NCI-H82 treated with DMSO at 0.1 percent for 48 hours (cell line): ENCODE measurements at regions not wholly inside any gene's neighbourhood (a gene's known extent, or its start where the extent isn't known, plus 50 kb on each side); places are given as distances from the start of the nearest gene placed in this dataset.
A peak's percentile ranks its signal among the peaks of the same experiment; 100 is the strongest.
"Not testable (repeated sequence)": the region's sequence is repeated elsewhere in the genome, so short reads cannot be mapped to it uniquely, and the experiment has no call there.

Experiments used
- DNase-seq: peaks from one replicate; lab custom pipeline; 2025; ENCODE audit not compliant: unreplicated experiment; lab: John Stamatoyannopoulos, UW

DNA sequence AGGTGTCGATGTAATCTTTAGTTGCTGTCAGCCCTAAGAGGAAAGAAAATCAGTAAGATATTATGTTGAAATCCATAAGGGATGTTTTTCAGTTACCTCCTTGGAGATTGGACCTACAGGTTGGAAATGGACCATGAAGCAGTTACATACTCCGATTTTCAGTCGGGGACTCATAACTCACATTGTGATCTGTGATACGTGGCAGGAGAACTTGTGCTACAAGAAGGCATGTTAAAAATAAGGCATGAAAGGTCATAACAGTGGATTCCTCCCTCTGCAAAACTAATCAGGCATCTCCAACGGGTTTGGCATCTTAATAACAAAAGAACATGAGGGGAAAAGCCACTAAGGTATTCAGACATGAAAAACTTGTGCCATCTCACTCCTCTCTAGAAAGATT, 111.2 kb upstream of the CACHD1 start:
- DNase-seq = no peak

DNA sequence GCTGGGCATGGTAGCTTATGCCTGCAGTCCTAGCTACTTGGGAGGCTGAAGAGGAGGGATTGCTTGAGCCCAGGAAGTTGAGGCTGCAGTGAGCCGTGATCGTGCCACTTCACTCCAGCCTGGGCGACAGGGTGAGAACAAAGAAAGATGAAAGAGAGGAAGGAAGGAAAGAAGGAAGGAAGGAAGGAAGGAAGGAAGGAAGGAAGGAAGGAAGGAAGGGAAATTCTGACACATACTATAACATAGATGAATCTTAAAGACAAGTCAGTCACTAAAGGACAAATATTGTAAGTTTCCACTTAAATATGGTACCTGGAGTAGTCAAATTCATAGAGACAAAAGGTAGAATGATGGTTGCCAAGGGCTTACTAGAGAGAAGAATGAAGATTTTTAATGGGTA, 108.0 kb upstream of the CACHD1 start:
- no peak for DNase-seq

DNA sequence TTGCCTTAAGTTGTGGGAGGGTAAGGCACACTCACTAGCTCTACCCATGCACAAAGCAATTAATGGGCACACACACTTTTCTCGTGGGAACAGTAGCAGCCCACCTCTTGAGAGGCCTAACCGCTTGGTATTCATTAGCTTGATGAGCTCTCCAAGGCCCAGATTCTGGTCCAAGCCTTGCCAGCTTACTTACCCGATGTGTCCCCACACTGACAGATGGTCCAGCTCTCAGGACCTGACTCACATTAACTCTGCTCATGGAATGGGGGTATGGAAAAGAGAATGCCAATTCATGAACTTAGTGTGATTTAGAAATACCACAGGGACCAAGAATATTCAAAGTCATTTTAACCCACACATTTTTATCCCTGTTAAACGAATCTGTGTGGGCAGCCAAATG, 106.8 kb upstream of the CACHD1 start:
- peak; percentile 31 for DNase-seq

DNA sequence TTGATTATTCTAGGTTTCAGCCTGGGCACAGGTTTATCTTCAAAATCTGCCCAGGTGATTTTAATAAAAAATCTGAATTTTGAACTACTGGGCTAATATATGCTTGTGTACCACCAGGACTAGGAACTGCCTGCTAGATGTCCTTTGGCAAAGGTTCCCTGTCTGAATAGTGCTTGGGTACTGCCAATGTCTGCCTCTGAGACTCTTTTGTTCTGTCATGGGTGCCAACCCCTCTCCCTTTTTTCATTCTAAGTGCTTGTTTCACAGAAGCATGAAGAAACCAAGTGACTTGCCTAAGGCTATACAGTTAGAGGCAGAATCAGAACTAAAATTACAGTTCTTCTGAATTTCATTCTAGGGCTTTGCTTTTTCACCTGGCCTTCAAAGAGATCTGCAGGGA, 106.3 kb upstream of the CACHD1 start:
- DNase-seq = no peak

DNA sequence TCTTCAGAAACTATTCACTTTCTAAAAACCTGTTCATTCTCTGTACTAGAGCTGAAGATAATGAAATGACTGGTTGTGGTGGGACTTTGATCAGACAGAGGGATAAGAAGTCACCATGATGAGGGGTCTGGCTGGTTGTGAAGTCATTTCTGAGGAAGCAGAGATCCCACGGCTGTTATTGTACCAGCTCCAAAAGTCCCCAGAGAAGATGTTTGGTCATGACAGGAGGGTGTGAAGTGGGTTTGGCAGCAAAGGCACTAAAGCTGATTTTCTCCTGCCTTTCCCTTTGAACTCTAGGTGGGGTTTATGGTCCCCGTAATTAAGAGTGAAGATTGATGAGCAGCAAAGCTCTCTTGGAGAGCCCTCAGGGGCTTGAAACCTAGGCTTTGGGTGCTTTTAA, 103.1 kb upstream of the CACHD1 start:
- DNase-seq = no peak

DNA sequence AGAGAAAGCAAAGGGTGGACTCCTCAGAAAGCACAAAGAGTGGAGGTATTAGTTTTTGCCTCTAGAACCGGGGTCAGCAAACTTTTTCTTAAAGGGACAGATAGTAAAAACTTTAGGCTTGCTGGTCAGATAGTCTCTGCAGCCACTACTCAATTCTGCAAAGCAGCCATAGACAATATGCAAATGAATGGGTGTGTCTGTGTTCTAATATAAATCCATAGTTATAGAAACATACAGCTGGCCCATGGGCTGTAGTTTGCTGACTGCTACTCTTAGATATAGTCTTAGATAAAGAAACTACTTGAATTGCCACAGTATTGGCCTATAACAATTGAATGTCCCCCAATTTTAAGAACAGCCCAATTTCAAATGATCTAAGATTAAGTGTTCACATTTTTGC, 101.6 kb upstream of the CACHD1 start:
- DNase-seq = no peak

DNA sequence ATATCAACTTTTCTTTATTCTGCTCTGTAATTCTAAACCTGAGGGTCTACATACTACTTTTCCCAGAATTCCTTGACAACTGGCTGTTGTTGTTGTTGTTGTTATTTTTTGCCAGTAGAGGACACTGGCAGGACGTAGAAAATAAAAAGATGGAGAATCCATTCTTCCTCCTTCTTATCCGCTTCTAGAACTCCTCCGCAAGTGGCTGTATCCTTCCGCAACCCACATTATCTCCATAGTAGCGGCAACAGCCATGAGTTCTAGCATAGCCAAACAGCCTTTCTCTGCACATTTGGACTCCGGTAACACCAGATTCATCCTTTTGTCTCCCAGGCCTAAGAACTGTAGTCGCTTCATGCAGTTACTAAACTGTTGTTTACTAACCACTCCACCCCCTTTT, 91.1 kb upstream of the CACHD1 start:
- peak; percentile 7 for DNase-seq

DNA sequence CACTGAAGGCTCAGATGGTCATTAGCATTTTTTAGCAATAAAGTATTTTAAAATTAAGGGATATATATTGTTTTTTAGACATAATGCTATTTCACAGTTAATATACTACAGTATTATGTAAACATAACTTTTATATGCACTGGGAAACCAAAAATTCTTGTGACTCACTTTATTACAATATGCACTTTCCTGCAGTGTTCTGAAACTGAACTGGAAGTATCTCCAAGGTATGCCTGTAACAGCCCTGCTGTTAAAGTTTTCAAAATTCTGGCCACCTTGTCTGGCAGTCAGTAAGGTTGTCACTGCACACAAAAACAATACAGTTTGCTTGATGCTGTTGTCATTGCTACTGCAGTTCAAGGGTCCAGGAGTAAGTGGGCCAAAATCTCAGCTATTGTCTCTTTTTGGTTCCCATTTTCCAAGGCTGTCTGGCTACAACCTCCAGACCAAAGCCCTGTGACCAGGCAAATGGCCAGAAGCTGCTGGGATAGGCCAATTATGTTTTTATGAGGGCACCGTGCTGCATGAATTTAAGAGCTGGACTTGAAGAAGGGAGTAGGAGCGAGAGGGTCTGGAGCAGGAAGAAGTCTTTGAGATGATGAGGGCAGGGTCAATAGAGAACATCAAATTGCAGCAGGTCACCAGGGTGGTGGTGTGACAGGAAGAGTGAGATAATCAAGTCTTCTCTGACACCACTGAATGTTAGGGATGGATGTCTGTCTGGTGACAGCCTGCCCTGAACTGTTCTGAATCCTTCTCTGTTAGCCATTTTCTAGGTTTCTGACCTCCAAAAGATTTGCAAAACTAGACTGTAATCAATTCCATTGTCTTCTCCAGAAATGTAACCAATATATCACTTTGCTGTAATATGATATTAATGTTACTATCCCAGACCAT, 82.3 kb upstream of the CACHD1 start:
- no peak for DNase-seq

DNA sequence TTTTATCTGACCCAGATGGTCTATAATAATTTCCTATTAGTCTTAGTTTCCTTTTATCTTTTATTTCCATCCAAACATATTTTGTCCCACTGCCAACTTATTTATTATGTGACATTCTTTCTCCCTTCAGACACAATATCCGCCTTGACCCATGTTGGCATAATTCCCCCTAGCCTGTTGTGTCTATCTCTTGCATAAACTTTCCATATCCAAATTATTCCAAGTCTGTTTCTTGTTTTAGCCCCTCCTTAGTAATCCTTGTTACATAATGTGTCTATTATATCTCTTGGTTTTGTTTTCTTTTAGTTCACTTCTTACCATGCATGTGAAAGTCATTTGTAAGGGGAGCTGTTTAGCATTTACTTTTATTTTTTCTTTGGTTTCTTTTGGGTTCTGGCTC, 81.6 kb upstream of the CACHD1 start:
- no peak for DNase-seq

DNA sequence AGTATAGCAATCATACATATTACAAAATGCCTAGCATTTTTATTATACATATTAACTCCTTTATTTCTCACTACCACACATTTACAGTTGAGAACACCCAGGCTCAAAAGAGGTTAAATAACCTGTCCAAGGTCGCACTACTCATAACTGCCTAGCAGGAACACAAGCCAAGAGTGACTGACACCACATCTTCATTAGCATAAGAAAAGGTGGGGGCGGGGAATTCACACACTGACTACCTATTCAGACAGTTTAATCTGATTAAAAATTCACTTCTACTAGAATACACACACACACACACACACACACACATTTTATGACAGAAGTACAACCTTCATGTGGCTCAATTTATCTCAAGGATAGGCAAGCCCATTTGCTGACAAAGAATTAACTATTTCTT, 77.8 kb upstream of the CACHD1 start:
- DNase-seq = no peak

DNA sequence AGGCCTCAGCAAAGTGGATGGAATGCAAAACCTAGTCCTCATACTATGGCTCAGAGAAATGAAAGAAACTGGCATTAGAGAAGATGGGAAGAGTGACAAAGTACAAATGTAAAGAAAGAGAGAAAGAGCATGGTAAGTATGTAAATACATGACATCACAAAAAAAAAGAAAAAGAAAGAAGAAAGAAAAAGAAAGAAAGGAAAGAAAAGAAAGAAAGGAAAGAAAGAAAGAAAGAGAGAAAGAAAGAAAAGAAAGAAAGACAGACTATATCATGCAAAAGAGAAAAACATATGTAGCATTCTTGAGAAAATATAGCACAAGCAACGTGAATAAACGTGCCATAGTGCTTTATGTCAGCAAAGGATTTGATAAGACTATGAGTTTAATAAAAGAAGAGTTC, 76.1 kb upstream of the CACHD1 start:
- no peak for DNase-seq

DNA sequence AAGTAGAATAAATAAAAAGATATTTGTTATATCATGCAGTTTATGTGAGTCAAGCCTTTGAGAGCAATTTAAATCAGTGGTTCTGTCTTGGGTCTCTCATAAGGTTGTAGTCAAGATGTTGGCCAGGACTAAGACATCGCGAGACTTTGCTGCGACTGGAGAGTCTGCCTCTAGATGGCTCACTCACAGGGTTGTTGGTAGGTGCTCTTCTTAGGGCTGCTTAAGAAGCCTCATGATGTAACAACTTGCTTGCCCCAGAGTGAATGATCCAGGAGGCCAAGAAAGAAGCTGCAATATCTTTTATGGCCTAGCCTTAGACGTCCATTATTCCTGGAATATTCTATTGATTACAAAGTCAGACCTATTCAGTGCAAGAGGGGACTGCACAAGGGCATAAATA, 73.1 kb upstream of the CACHD1 start:
- no peak for DNase-seq

DNA sequence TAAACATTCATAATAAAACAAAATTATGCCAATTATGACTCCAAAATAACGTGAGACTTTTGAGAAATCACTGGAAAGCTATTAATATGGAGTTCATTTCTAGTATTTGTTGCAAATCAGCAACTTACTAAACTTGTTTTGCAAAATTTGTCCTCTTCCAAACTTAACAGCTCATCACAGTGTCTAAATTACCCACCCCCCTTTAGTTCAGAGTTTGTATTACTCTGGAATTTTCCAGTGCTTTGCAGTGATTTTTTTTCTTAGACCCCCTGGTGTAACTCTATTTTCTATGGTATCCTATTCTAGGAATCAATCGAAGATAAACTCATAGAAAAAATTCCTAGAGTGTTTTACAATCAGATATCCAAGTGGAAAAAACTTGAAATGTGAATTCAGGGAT, 72.4 kb upstream of the CACHD1 start:
- DNase-seq = no peak

DNA sequence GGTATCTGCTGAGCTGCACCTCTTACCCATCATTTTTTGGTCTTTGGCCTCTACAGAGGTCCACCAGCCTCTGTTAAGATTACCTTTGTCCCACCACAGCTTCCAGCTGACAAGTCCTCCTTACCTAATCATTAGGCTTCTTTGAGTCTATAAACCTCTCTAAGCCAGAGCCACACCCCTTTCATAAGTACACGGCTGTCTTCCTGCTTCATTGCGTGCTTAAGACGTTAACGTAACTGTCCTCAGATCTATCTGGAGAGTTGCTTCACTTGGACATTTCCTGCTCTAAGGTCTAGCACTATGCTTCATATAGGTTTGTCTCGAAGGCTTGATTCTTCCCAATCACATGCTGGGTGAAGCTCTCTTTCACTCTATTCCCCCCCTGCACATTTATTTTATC, 71.0 kb upstream of the CACHD1 start:
- peak; percentile 18 for DNase-seq

DNA sequence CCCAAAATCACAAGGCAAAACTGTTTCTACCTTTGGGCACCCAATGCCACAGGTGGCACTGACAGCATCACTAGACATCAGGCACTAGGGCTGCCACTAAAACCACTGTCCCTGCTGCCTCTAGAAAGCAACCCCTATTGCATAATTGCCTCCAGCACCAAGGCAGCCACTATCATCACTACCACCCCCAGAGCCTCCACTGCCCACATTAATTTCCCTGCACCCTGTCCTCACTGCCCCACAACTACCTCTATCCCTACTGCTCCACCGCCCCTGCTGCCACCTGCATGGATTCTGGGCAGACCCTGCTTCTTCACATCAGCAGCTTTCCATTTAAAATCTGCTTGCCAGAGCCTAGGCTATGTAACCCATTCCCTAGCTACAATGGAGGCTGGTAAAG, 68.6 kb upstream of the CACHD1 start:
- no peak for DNase-seq

DNA sequence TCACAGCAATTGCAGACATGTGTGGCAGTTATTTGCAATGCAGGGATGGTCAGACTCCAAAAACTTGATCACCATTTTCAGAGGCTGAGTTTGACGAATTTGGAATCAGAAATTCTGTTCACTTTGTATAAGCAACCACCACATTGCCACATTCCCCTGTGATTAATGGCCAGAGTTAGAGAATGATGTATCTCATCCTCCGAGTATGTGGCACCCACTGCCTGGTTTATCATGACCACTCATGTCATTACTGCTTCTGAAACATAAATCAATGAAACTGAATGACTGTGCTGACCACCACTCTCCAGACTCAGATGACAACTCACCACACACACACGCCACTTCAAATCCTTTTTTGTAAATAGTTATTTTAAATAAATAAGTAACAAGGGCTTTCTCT, 66.6 kb upstream of the CACHD1 start:
- no peak for DNase-seq

DNA sequence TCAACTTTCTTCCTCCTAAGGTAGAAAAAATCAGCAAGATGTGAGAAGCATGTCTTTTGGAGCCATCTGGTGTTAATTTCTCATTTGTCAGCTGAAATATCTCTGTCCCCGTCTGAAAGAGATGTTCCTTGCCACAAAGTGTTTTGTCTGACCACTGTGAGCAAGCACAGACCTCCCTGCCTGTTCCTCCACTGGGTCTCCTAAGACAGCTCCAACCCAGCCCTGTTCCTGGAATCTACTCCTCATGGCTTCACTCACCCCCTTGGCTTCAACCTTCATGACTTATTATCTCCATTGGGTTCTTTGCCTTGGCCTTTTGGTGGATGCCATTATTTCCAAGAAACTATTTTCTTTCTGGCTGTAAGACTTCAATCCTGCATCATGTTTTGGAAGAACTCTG, 65.7 kb upstream of the CACHD1 start:
- DNase-seq = no peak

DNA sequence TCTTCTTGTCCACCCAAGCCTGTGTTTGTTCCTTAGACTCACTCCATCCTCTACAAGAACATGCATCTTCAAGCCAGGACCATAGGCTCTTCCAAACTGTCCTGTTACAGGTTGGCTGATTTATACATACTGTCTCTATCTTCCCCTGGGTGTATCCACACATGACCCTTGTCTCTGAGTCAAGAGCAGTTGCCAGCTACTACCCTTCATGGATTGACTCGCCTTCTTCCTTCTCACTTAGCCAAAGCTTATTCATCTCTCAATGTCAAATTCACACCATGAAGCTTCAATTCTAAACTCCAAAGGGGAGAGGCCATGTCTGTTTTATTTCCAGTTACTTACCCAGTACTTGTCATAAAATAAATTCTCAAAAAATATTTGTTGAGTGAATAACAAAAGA, 64.1 kb upstream of the CACHD1 start:
- no peak for DNase-seq

DNA sequence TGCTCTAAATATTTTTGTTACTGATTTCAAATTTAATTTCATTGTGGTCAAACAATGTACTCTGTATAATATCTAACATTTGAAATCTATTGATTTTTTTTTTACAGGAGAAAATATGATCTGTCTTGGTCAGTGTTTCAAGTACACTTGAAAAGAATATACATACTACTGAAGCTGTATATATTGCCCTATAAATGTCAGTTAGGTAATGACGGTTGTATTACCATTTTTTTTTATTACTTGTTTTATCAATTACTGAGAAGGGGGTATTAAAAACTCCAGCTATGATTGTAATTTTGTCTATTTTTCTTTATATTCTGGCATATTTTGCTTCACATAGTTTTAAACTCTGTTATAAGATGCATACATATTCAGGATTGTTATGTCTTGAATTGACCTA, 59.7 kb upstream of the CACHD1 start:
- DNase-seq = no peak

DNA sequence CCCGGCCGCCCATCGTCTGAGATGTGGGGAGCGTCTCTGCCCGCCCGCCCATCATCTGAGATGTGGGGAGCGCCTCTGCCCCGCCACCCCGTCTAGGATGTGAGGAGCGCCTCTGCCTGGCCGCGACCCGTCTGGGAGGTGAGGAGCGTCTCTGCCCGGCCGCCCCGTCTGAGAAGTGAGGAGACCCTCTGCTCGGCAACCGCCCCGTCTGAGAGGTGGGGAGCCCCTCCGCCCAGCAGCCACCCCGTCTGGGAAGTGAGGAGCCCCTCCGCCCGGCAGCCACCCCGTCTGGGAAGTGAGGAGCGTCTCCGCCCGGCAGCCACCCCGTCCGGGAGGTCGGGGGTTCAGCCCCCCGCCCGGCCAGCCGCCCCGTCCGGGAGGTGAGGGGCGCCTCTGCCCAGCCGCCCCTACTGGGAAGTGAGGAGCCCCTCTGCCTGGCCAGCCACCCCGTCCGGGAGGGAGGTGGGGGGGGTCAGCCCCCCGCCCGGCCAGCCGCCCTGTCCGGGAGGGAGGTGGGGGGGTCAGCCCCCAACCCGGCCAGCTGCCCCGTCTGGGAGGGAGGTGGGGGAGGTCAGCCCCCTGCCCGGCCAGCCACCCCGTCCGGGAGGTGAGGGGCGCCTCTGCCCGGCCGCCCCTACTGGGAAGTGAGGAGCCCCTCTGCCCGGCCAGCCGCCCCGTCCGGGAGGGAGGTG, 54.9 kb upstream of the CACHD1 start:
- not testable (repeated sequence) for DNase-seq

DNA sequence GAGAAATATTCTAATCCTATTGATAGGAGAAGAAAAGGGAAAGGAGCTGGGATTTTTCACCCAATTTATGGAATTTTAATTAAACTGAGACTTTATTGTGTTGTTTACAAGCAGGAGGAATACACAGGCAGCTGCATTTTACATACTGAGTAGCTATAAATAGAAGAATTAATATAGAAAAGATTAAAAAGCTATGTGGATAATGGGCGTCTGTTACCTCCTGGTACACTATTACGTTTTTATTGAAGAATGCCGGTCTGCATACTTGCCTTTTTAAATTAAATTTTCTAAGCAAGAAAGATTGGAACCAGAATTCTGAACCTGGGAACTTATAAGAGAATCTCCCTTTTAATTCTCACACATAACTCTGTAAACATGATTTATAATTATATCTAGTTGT, 52.1 kb upstream of the CACHD1 start:
- DNase-seq = no peak
